HepG2 (cell line): ENCODE measurements at regions not wholly inside any gene's neighbourhood (a gene's known extent, or its start where the extent isn't known, plus 50 kb on each side); places are given as distances from the start of the nearest gene placed in this dataset.

Experiments used
- ATAC-seq: fragments of 200-7000 bp; cut with Tn5 transposase; 3 replicates; pipeline ENCODE4 v1.9.1; 2020; ENCODE audit warnings: mild to moderate bottlenecking, moderate library complexity
- BruUV-seq: library from RNA; stranded (reverse); fragments of 400-500 nt; replicated peaks from 2 replicates; lab custom pipeline; 2021; lab: Mats Ljungman, UMichigan
- CTCF ChIA-PET: fragments of 300-600 bp; formaldehyde crosslinking; extraction: SDS; loops from one replicate; lab custom pipeline; 2021; ENCODE audit warnings: low total read pairs, inconsistent platforms, low intra/inter-chr PET ratio; lab: Yijun Ruan, JAX
- POLR2A ChIA-PET: fragments of 350-600 bp; sonication (Branson Sonifier 250); formaldehyde crosslinking; loops from one replicate; lab custom pipeline; 2020; ENCODE audit warnings: antibody characterized with exemption, inconsistent platforms; lab: Yijun Ruan, JAX
- DNase-seq: peaks from one replicate; pipeline ENCODE4 v3.0.0-alpha.2; 2015; ENCODE audit warnings: low spot score
- FAIRE-seq: peaks from 3 replicates; lab custom pipeline; 2011; peaks lifted over from hg19 to GRCh38; lab: Jason Lieb, UNC
- H2AFZ ChIP-seq: one replicate; pipeline ENCODE4 v1.6.1; 2011; ENCODE audit warnings: low read length, inconsistent platforms
- H3K27ac ChIP-seq: fragments of 300-600 bp; 3 replicates; pipeline ENCODE4 v1.8.0; 2011; ENCODE audit warnings: mixed run types, mild to moderate bottlenecking, mixed read lengths, low read length, inconsistent platforms; ENCODE audit not compliant: insufficient read depth; ENCODE audit errors: extremely low read length
- H3K27me3 ChIP-seq, 2 experiments: fragments of 200-600 bp in 1 of 2; 2 replicates in 1 of 2; 3 replicates in 1 of 2; pipeline versions ENCODE4 v1.6.0 to v1.8.0; 2011; ENCODE audit warnings: low read length in 2 of 2, mild to moderate bottlenecking in 2 of 2, moderate library complexity in 2 of 2, inconsistent platforms in 1 of 2; ENCODE audit not compliant: insufficient read depth in 2 of 2, control insufficient read depth in 1 of 2
- H3K36me3 ChIP-seq, 2 experiments: fragments of 200-600 bp in 1 of 2; replicated peaks in 1 of 2; 2 replicates in 1 of 2; 3 replicates in 1 of 2; pipeline versions ENCODE4 v1.5.1 to v1.8.0; 2011; ENCODE audit warnings: low read length in 2 of 2, inconsistent platforms in 1 of 2; ENCODE audit not compliant: insufficient read depth in 2 of 2, control insufficient read depth in 1 of 2
- H3K4me1 ChIP-seq: 2 replicates; pipeline ENCODE4 v1.5.1; 2012; ENCODE audit warnings: low read length, inconsistent platforms; ENCODE audit not compliant: insufficient read depth
- H3K4me2 ChIP-seq: 2 replicates; pipeline ENCODE4 v1.6.0; 2011; ENCODE audit warnings: low read depth, low read length, inconsistent platforms
- H3K4me3 ChIP-seq, 3 experiments: fragments of 200-600 bp in 1 of 3; sonication (generic), shearing (Covaris generic) in 1 of 3; replicated peaks in 1 of 3; 2 replicates each; pipeline ENCODE4 v1.5.1; 2011 to 2016; ENCODE audit warnings: low read length in 3 of 3, inconsistent platforms in 2 of 3, low read depth in 2 of 3, mild to moderate bottlenecking in 2 of 3, control low read depth in 1 of 3, mixed read lengths in 1 of 3; ENCODE audit not compliant: insufficient read depth in 1 of 3
- H3K79me2 ChIP-seq: one replicate; pipeline ENCODE4 v1.6.1; 2011; ENCODE audit warnings: low read length, inconsistent platforms; ENCODE audit not compliant: insufficient read depth
- H3K9ac ChIP-seq: 2 replicates; pipeline ENCODE4 v1.6.0; 2011; ENCODE audit warnings: mild to moderate bottlenecking, low read depth, low read length, inconsistent platforms; ENCODE audit not compliant: insufficient read depth
- H3K9me3 ChIP-seq: 2 replicates; pipeline ENCODE4 v1.5.1; 2012; ENCODE audit warnings: mild to moderate bottlenecking, low read length
- H4K20me1 ChIP-seq: 2 replicates; pipeline ENCODE4 v1.6.0; 2011; ENCODE audit warnings: inconsistent platforms, mild to moderate bottlenecking, low read length, moderate library complexity; ENCODE audit not compliant: insufficient read depth
- MAFF ChIP-seq: IDR thresholded peaks from 2 replicates; pipeline ENCODE4 v1.6.1; 2011; ENCODE audit warnings: low read depth, low read length, improper control_type of control experiment
- MAFK ChIP-seq, 2 experiments: IDR thresholded peaks in 1 of 2; conservative IDR thresholded peaks in 1 of 2; 2 replicates each; pipeline ENCODE4 v1.6.1; 2011; ENCODE audit warnings: improper control_type of control experiment in 2 of 2, low read length in 2 of 2
- ZSCAN9 ChIP-seq: IDR thresholded peaks from 2 replicates; pipeline ENCODE4 v1.6.1; 2016; ENCODE audit warnings: borderline replicate concordance
- WGBS: methylation state at CpG from one replicate; pipeline ENCODE4 v1.1.6; 2017; ENCODE audit warnings: low lambda C conversion rate; 5-methylcytosine and 5-hydroxymethylcytosine counted together
- in situ Hi-C: cut with HindIII; loops from 2 replicates; pipeline ENCODE4 v1.10.0; 2017; ENCODE audit warnings: low pct_unique_long_range_greater_than_20kb; ENCODE audit not compliant: extremely low pct_ligation_motif_present
- intact Hi-C: fragments of 100-400 bp; cut with micrococcal nuclease; formaldehyde crosslinking; loops from one replicate; pipeline ENCODE4 v1.10.0; 2022; ENCODE audit not compliant: unreplicated experiment
- TF ChIP-seq, protein P1 (sequence below): sonication (generic); formaldehyde crosslinking; IDR thresholded peaks from 2 replicates; pipeline ENCODE4 v1.8.0; 2022; ENCODE audit warnings: missing genetic modification reagents, mild to moderate bottlenecking, moderate library complexity, borderline replicate concordance

DNA sequence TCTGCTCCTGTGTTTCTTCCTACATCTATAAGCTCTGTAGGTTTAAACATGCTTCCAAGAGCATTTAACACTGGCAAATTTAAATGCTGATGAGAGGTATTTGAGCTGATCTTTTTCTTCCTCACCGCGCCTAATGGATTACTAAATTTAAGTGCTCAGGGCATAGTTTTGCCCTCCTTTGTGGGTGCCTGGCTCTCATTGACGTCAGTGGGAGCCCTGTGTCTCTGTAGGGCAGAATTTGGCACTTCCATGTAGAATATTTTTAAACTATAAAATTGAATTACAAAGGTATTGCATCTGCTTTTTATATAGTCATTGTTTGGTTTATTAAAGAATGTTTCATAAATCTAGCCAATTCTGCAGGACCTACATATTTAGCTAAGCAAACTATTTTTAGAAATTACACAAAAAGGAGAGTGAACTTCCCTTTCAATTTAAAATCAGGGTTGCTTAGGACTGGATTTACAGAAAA, 444.8 kb downstream of the AEBP2 start:
- Histone ChIP-seq H3K27ac (no peak overlapping the region), H4K20me1 (no peaks in the 10 kb centered on the region), H3K9me3 (no peaks in the 10 kb centered on the region), H3K9ac (no peak overlapping the region), H3K36me3 (no peaks in the 10 kb centered on the region)
- in situ Hi-C loops, result no loop called here
- POLR2A ChIA-PET, result no interaction called here
- CTCF ChIA-PET, result no interaction called here
- TF ChIP-seq, protein P1, sequence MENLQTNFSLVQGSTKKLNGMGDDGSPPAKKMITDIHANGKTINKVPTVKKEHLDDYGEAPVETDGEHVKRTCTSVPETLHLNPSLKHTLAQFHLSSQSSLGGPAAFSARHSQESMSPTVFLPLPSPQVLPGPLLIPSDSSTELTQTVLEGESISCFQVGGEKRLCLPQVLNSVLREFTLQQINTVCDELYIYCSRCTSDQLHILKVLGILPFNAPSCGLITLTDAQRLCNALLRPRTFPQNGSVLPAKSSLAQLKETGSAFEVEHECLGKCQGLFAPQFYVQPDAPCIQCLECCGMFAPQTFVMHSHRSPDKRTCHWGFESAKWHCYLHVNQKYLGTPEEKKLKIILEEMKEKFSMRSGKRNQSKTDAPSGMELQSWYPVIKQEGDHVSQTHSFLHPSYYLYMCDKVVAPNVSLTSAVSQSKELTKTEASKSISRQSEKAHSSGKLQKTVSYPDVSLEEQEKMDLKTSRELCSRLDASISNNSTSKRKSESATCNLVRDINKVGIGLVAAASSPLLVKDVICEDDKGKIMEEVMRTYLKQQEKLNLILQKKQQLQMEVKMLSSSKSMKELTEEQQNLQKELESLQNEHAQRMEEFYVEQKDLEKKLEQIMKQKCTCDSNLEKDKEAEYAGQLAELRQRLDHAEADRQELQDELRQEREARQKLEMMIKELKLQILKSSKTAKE (CRISPR knock-in tag), result no peak
- TF ChIP-seq MAFK (conservative IDR thresholded peaks at IDR 0.05 in 1 of 2, IDR thresholded peaks at IDR 0.05 in 1 of 2; ENCODE audit: low read length in 2 of 2), result 0 out of 4 replicates have a peak, but pooled peaks of 1 of the 2 experiments have one; percentile 5
- TF ChIP-seq, all 625 proteins: peak for 1
- DNase-seq (no peak), FAIRE-seq (no peak), ATAC-seq (no peak)
- 43% methylated on average over 3 of the region's 3 CpGs for WGBS
- no TSS peak for BruUV-seq
- H3K4me2 ChIP-seq, result no peak overlapping the region
- no peak overlapping the region for H2AFZ ChIP-seq
- H3K27me3 ChIP-seq, result no peaks in the 10 kb centered on the region
- H3K79me2 ChIP-seq, result no peaks in the 10 kb centered on the region
- H3K4me1 ChIP-seq, result peaks cover 14% of the 10 kb centered on the region
- intact Hi-C loops, result no loop called here
- no peak overlapping the region for H3K4me3 ChIP-seq

DNA sequence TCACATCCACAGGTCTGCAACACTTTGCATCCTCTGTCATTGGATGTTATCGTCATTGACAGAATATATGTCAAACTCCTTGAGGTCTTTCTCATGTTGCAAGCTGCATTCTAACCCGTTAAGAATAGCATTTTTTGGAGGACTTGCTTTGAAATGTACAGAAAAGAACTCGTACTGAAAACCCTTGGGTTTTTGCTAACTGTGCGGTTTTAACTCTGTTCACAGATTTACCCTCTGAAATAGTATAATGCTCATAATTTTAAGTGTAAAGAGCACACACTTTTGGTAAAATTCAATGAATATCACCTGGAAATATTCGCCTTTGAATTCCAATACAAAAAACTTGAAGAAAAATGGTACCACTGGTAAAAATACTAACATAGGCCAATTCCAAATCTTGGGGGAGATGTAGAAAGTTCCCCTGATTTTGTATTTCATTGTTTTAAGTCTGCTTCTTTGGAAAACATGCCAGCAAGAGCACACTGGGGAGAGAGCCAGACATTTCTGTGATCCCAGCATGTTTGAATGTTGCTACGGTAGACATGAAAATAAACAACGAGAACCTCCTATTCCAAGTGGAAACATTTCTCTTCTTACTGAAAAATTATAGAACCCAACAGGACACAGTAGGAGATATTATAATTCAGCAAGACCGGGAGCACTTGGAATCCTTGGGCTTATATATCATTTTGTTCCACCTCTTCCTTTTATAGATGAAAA, 446.0 kb downstream of the AEBP2 start:
- H3K27ac ChIP-seq, result no peak overlapping the region
- H4K20me1 ChIP-seq, result no peaks in the 10 kb centered on the region
- TF ChIP-seq ZSCAN9 (CRISPR knock-in tag), result no peak
- TF ChIP-seq MAFF, result peak; percentile 68
- peak; percentile 45 to 75; a peak in 3 of 4 replicates for TF ChIP-seq MAFK (conservative IDR thresholded peaks at IDR 0.05 in 1 of 2, IDR thresholded peaks at IDR 0.05 in 1 of 2; ENCODE audit: low read length in 2 of 2)
- no peak overlapping the region for H3K4me3 ChIP-seq
- CTCF ChIA-PET, result no interaction called here
- H3K36me3 ChIP-seq, result no peaks in the 10 kb centered on the region
- H3K4me2 ChIP-seq, result no peak overlapping the region
- in situ Hi-C loops (no loop called here), intact Hi-C loops (no loop called here)
- H3K79me2 ChIP-seq, result no peaks in the 10 kb centered on the region
- FAIRE-seq (no peak), DNase-seq (no peak), ATAC-seq (no peak)
- POLR2A ChIA-PET, result no interaction called here
- no peaks in the 10 kb centered on the region for H3K27me3 ChIP-seq
- H3K9ac ChIP-seq, result no peak overlapping the region
- BruUV-seq, result no TSS peak
- no peak overlapping the region for H2AFZ ChIP-seq
- peaks cover 14% of the 10 kb centered on the region for H3K4me1 ChIP-seq
- WGBS, result 54% methylated on average over 8 of the region's 8 CpGs
- no peaks in the 10 kb centered on the region for H3K9me3 ChIP-seq
